H1 (cell line): ENCODE measurements at regions not wholly inside any gene's neighbourhood (a gene's known extent, or its start where the extent isn't known, plus 50 kb on each side); places are given as distances from the start of the nearest gene placed in this dataset.

Experiments
- CTCF ChIA-PET: fragments of 300-600 bp; sonication (Branson Sonifier 250); formaldehyde crosslinking; loops from one replicate; lab custom pipeline; 2021; ENCODE audit not compliant: partially characterized antibody; lab: Charles Lee
- POLR2A ChIA-PET: fragments of 300-600 bp; sonication (Branson Sonifier 250); formaldehyde crosslinking; loops from one replicate; lab custom pipeline; 2021; ENCODE audit warnings: inconsistent platforms; ENCODE audit not compliant: partially characterized antibody; lab: Charles Lee
- DNase-seq, 2 experiments: peaks; one replicate each; pipeline versions ENCODE4 v3.0.0 to v3.0.0-alpha.2; 2010 to 2022; ENCODE audit warnings: low spot score in 2 of 2, low read depth in 1 of 2, mixed read lengths in 1 of 2
- FAIRE-seq: peaks from 2 replicates; lab custom pipeline; 2011; peaks lifted over from hg19 to GRCh38; lab: Jason Lieb, UNC
- H2AFZ ChIP-seq: 2 replicates; pipeline ENCODE4 v1.8.1; 2012; ENCODE audit warnings: low read length, inconsistent platforms
- H2AK5ac ChIP-seq: 2 replicates; pipeline ENCODE4 v1.6.1; 2013; ENCODE audit warnings: low read depth, low read length
- H2BK120ac ChIP-seq: replicated peaks from 2 replicates; pipeline ENCODE3; 2013; ENCODE audit warnings: low read depth, low read length, inconsistent platforms
- H2BK12ac ChIP-seq: 2 replicates; pipeline ENCODE4 v1.6.1; 2013; ENCODE audit warnings: low read depth, low read length
- H2BK15ac ChIP-seq: 2 replicates; pipeline ENCODE4 v1.6.1; 2013; ENCODE audit warnings: low read length
- H2BK20ac ChIP-seq: 2 replicates; pipeline ENCODE4 v1.6.1; 2013; ENCODE audit warnings: low read length
- H2BK5ac ChIP-seq: 2 replicates; pipeline ENCODE4 v1.6.1; 2013; ENCODE audit warnings: low read depth, low read length
- H3K14ac ChIP-seq: 2 replicates; pipeline ENCODE4 v1.6.1; 2013; ENCODE audit warnings: inconsistent platforms; ENCODE audit not compliant: insufficient read length
- H3K18ac ChIP-seq: 2 replicates; pipeline ENCODE4 v1.6.1; 2013; ENCODE audit warnings: low read length; ENCODE audit errors: extremely low read depth
- H3K23ac ChIP-seq: 2 replicates; pipeline ENCODE4 v1.6.1; 2013; ENCODE audit warnings: inconsistent platforms; ENCODE audit not compliant: insufficient read length
- H3K23me2 ChIP-seq: 2 replicates; pipeline ENCODE4 v1.6.1; 2013; ENCODE audit warnings: low read depth, low read length
- H3K27ac ChIP-seq: 2 replicates; pipeline ENCODE4 v1.6.1; 2011; ENCODE audit warnings: low read depth, low read length, inconsistent platforms
- H3K27me3 ChIP-seq, 4 experiments: replicated peaks in 1 of 4; 1 replicate in 1 of 4; 2 replicates in 3 of 4; pipeline versions ENCODE4 v1.6.1 to v1.8.1; 2011 to 2013; ENCODE audit warnings: low read length in 3 of 4, mild to moderate bottlenecking in 3 of 4, inconsistent platforms in 2 of 4, mixed read lengths in 2 of 4, moderate library complexity in 1 of 4; ENCODE audit not compliant: control insufficient read depth in 3 of 4, insufficient read depth in 3 of 4; ENCODE audit errors: extremely low read depth in 1 of 4
- H3K36me3 ChIP-seq, 4 experiments: 2 replicates each; pipeline versions ENCODE4 v1.6.1 to v1.8.1; 2011 to 2013; ENCODE audit warnings: mild to moderate bottlenecking in 4 of 4, low read length in 3 of 4, moderate library complexity in 2 of 4, control low read depth in 1 of 4, inconsistent platforms in 1 of 4; ENCODE audit not compliant: insufficient read depth in 4 of 4, control insufficient read depth in 2 of 4
- H3K4ac ChIP-seq: replicated peaks from 2 replicates; pipeline ENCODE3; 2013; ENCODE audit warnings: low read length, low read depth, mixed read lengths, inconsistent platforms; ENCODE audit not compliant: insufficient read length
- H3K4me1 ChIP-seq, 4 experiments: replicated peaks in 1 of 4; 1 replicate in 1 of 4; 2 replicates in 3 of 4; pipeline versions ENCODE4 v1.6.1 to v1.8.1; 2011 to 2013; ENCODE audit warnings: low read length in 3 of 4, inconsistent platforms in 2 of 4, mixed read lengths in 1 of 4; ENCODE audit not compliant: insufficient read depth in 4 of 4, control insufficient read depth in 3 of 4
- H3K4me2 ChIP-seq, 2 experiments: 2 replicates each; pipeline versions ENCODE4 v1.6.1 to v1.8.1; 2011 to 2013; ENCODE audit warnings: low read depth in 2 of 2, low read length in 2 of 2, control low read depth in 1 of 2, inconsistent platforms in 1 of 2, mild to moderate bottlenecking in 1 of 2; ENCODE audit not compliant: insufficient read depth in 1 of 2
- H3K4me3 ChIP-seq, 4 experiments: fragments of 200-600, 300-600 bp in 1 of 4; sonication (generic), shearing (Covaris generic), sonication (Bioruptor Twin) in 1 of 4; 2 replicates each; pipeline versions ENCODE4 v1.5.1 to v1.8.1; 2011 to 2016; ENCODE audit warnings: low read length in 4 of 4, low read depth in 3 of 4, control low read depth in 2 of 4, inconsistent platforms in 2 of 4, mild to moderate bottlenecking in 2 of 4, mixed read lengths in 1 of 4, moderate library complexity in 1 of 4; ENCODE audit not compliant: insufficient read depth in 2 of 4; ENCODE audit errors: extremely low read depth in 1 of 4
- H3K56ac ChIP-seq: replicated peaks from 2 replicates; pipeline ENCODE3; 2013; ENCODE audit warnings: low read depth, mild to moderate bottlenecking, mixed read lengths, low read length, inconsistent platforms; ENCODE audit not compliant: insufficient read length
- H3K79me1 ChIP-seq: 2 replicates; pipeline ENCODE4 v1.6.1; 2013; ENCODE audit warnings: low read depth, low read length, control low read depth
- H3K79me2 ChIP-seq, 2 experiments: 2 replicates each; pipeline versions ENCODE4 v1.6.1 to v1.8.1; 2012 to 2013; ENCODE audit warnings: low read length in 2 of 2, mild to moderate bottlenecking in 2 of 2, inconsistent platforms in 1 of 2; ENCODE audit not compliant: insufficient read depth in 2 of 2, control insufficient read depth in 1 of 2
- H3K9ac ChIP-seq, 4 experiments: replicated peaks in 1 of 4; 1 replicate in 1 of 4; 2 replicates in 3 of 4; pipeline versions ENCODE4 v1.6.1 to v1.8.1; 2011 to 2013; ENCODE audit warnings: low read depth in 3 of 4, low read length in 3 of 4, control low read depth in 2 of 4, mild to moderate bottlenecking in 2 of 4, moderate library complexity in 2 of 4, inconsistent platforms in 1 of 4; ENCODE audit errors: extremely low read depth in 1 of 4
- H3K9me3 ChIP-seq, 2 experiments: 2 replicates each; pipeline versions ENCODE4 v1.6.1 to v1.8.1; 2012 to 2013; ENCODE audit warnings: mild to moderate bottlenecking in 2 of 2, moderate library complexity in 2 of 2, control low read depth in 1 of 2, inconsistent platforms in 1 of 2, low read depth in 1 of 2, low read length in 1 of 2, mixed read lengths in 1 of 2; ENCODE audit not compliant: insufficient read depth in 2 of 2
- H4K20me1 ChIP-seq, 2 experiments: replicated peaks in 1 of 2; 2 replicates each; pipeline versions ENCODE3 to v1.8.1; 2011 to 2013; ENCODE audit warnings: inconsistent platforms in 2 of 2, low read length in 2 of 2, mild to moderate bottlenecking in 1 of 2; ENCODE audit not compliant: insufficient read depth in 2 of 2, control insufficient read depth in 1 of 2
- H4K5ac ChIP-seq: 2 replicates; pipeline ENCODE4 v1.6.1; 2013; ENCODE audit warnings: low read length, low read depth, mixed read lengths, inconsistent platforms; ENCODE audit not compliant: insufficient read length
- H4K8ac ChIP-seq: 2 replicates; pipeline ENCODE4 v1.8.0; 2013; ENCODE audit warnings: mild to moderate bottlenecking, moderate library complexity, low read length, inconsistent platforms; ENCODE audit not compliant: insufficient read depth; ENCODE audit errors: extremely low read depth
- H4K91ac ChIP-seq: replicated peaks from 2 replicates; pipeline ENCODE3; 2013; ENCODE audit warnings: low read length, mixed read lengths, inconsistent platforms; ENCODE audit not compliant: insufficient read length
- CTBP2 ChIP-seq: IDR thresholded peaks from 2 replicates; pipeline ENCODE4 v1.7.0; 2011; ENCODE audit warnings: borderline replicate concordance, mild to moderate bottlenecking, moderate library complexity, mixed read lengths, low read length; ENCODE audit not compliant: insufficient read depth, insufficient read length
- KDM5A ChIP-seq: fragments of 200-600 bp; IDR thresholded peaks from 2 replicates; pipeline ENCODE4 v1.7.1; 2012; ENCODE audit warnings: mild to moderate bottlenecking, low read length, inconsistent platforms, mixed read lengths
- NRF1 ChIP-seq: IDR thresholded peaks from 2 replicates; pipeline ENCODE4 v1.6.1; 2011; ENCODE audit warnings: mild to moderate bottlenecking, low read depth, low read length, improper control_type of control experiment
- SIN3A ChIP-seq, 2 experiments: IDR thresholded peaks in 1 of 2; conservative IDR thresholded peaks in 1 of 2; 2 replicates each; pipeline ENCODE4 v1.6.1; 2011 to 2012; ENCODE audit warnings: low read length in 2 of 2, improper control_type of control experiment in 1 of 2, low read depth in 1 of 2, mild to moderate bottlenecking in 1 of 2
- ZNF274 ChIP-seq: IDR thresholded peaks from 2 replicates; pipeline ENCODE4 v1.7.0; 2012; ENCODE audit warnings: low read length, borderline replicate concordance; ENCODE audit errors: extremely low read depth
- WGBS, 2 experiments: shearing (Covaris generic) in 1 of 2; methylation state at CpG; one replicate each; pipeline versions ENCODE4 v1.1.6 to v1.1.7; 2013 to 2015; ENCODE audit warnings: low lambda C conversion rate in 2 of 2, mixed read lengths in 2 of 2, inconsistent platforms in 1 of 2, low coverage in 1 of 2, missing lambda C conversion rate in 1 of 2; ENCODE audit not compliant: insufficient replicate concordance in 2 of 2, insufficient coverage in 1 of 2, insufficient read length in 1 of 2; ENCODE audit errors: extremely low coverage in 1 of 2, missing lambda C conversion rate in 1 of 2; 5-methylcytosine and 5-hydroxymethylcytosine counted together
- TF ChIP-seq, protein P1 (sequence below): IDR thresholded peaks from 2 replicates; pipeline ENCODE4 v1.6.1; 2012; ENCODE audit warnings: inconsistent platforms

DNA sequence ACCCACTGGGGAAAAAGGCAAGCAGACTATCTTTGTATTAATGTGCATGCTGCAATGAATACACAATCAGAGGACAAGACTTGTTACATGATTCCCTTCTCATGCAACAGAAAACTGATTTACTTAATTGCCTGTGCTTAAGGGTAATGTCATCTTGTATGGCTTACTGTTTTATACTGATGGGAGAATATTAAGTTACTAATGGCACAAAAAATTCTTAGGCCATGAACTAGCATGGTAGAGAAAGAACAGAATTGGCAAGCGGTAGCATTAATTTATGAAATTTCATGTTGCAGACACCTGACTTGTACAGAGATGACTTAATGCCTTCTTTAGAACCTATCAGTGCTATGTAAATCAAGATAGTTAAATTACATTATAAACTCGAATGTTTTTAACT lies 282.3 kb downstream of the CNTN3 start:
- no peaks in the 10 kb centered on the region for H3K4me1 ChIP-seq
- no peaks in the 10 kb centered on the region for H3K27me3 ChIP-seq
- no peaks in the 10 kb centered on the region for H3K23me2 ChIP-seq
- H2BK5ac ChIP-seq, result no peak overlapping the region
- no peak for DNase-seq
- H2BK15ac ChIP-seq, result no peak overlapping the region
- WGBS, 2 experiments, result 90% methylated on average over 2 of the region's 2 CpGs; no CpG with 5 or more reads in 1 of the 2 experiments
- H2BK20ac ChIP-seq, result no peak overlapping the region
- no peak overlapping the region for H2AK5ac ChIP-seq
- H2AFZ ChIP-seq, result no peak overlapping the region
- no peak overlapping the region for H4K91ac ChIP-seq
- H3K9ac ChIP-seq, result no peak overlapping the region
- H2BK120ac ChIP-seq, result no peak overlapping the region
- ChIA-PET POLR2A (no interaction called here), CTCF (interaction anchor here (1.1 kb wide), 1 partner anchor 64 kb away, joined by 3 read pairs; no protein-coding TSS in a partner anchor)
- no peak overlapping the region for H4K8ac ChIP-seq
- no peak overlapping the region for H3K4ac ChIP-seq
- H4K5ac ChIP-seq, result no peak overlapping the region
- no peak overlapping the region for H3K14ac ChIP-seq
- H3K36me3 ChIP-seq, result no peaks in the 10 kb centered on the region
- H3K4me2 ChIP-seq, result no peak overlapping the region
- H3K4me3 ChIP-seq, result no peak overlapping the region
- H3K56ac ChIP-seq, result no peak overlapping the region
- H3K27ac ChIP-seq, result no peak overlapping the region
- H3K79me2 ChIP-seq, result no peaks in the 10 kb centered on the region
- H4K20me1 ChIP-seq, result no peaks in the 10 kb centered on the region
- H3K23ac ChIP-seq, result no peak overlapping the region
- H2BK12ac ChIP-seq, result no peak overlapping the region
- H3K18ac ChIP-seq, result no peak overlapping the region
- no peak for FAIRE-seq
- H3K9me3 ChIP-seq, result no peaks in the 10 kb centered on the region
- no peaks in the 10 kb centered on the region for H3K79me1 ChIP-seq
- TF ChIP-seq SIN3A (conservative IDR thresholded peaks at IDR 0.05 in 1 of 2, IDR thresholded peaks at IDR 0.05 in 1 of 2; ENCODE audit: low read depth in 1 of 2, low read length in 2 of 2) (no peak), ZNF274 (no peak), CTBP2 (no peak), KDM5A (no peak), NRF1 (no peak)
- TF ChIP-seq, protein P1, sequence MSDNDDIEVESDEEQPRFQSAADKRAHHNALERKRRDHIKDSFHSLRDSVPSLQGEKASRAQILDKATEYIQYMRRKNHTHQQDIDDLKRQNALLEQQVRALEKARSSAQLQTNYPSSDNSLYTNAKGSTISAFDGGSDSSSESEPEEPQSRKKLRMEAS, result no peak
